ENCODE measurements at regions not wholly inside any gene's neighbourhood (a gene's known extent, or its start where the extent isn't known, plus 50 kb on each side); places are given as distances from the start of the nearest gene placed in this dataset.

DNA sequence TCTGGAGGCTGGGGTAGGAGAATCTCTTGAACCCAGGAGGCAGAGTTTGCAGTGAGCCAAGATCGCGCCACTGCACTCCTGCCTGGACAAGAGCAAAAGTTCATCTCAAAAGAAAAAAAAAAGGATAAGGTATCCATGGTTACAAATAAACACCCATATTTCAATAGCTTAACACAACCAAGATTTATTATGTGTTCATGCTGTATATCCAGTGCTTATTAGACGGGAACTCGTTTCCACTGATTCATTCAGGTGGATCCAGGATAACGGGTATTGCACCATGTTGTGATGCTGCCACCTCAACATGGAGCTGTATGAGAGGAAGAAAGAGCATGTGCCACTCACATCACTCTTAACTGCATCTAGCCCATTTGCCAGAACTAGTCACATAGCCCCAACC, 69.1 kb upstream of the HIVEP1 start:
- TF ChIP-seq POLR2AphosphoS5 (IDR thresholded peaks at IDR 0.05; ENCODE audit: low read depth, low read length) (no peak), POLR2A (IDR thresholded peaks at IDR 0.05; ENCODE audit: low read depth, low read length) (no peak), TAF1 (IDR thresholded peaks at IDR 0.05; ENCODE audit: borderline replicate concordance, low read depth, low read length) (no peak)
